Kidney epithelial cell (primary cell): ENCODE measurements at regions not wholly inside any gene's neighbourhood (a gene's known extent, or its start where the extent isn't known, plus 50 kb on each side); places are given as distances from the start of the nearest gene placed in this dataset.

Source experiments
- DNase-seq: peaks from one replicate; pipeline ENCODE4 v3.0.0-alpha.2; 2010; ENCODE audit warnings: low read depth
- H3K27me3 ChIP-seq: 2 replicates; pipeline ENCODE4 v1.6.0; 2011; ENCODE audit warnings: low read length; ENCODE audit not compliant: control insufficient read depth, insufficient read depth
- H3K36me3 ChIP-seq: 2 replicates; pipeline ENCODE4 v1.5.1; 2011; ENCODE audit warnings: low read length; ENCODE audit not compliant: control insufficient read depth, insufficient read depth
- H3K4me3 ChIP-seq: 2 replicates; pipeline ENCODE4 v1.5.1; 2011; ENCODE audit warnings: low read depth, mild to moderate bottlenecking, control low read depth, low read length
- TF ChIP-seq, protein P1 (sequence below): IDR thresholded peaks from 2 replicates; pipeline ENCODE4 v1.5.1; 2011; ENCODE audit warnings: mild to moderate bottlenecking, moderate library complexity, low read length, control low read depth, inconsistent platforms; ENCODE audit not compliant: insufficient read depth, poor library complexity, severe bottlenecking

DNA sequence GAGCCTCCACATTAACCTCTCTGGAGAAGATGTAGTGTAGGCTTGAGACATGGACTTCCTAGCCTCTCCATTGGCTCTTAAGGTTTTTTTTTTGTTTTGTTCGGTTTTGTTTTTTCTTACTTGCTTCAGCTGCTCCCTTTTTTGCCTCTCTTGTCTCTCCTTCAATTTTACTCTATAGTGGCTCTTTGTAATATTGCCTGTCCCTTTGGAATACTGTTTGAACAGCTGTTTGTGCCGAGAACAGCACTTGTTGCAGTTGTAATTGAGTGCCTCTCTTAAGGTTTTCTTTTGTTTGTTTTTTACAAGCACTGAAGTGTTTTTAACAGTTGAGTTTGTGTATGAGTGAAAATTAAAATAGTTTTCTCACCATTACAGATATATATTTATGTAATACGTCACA lies 567.7 kb downstream of the LRFN5 start:
- TF ChIP-seq, protein P1, sequence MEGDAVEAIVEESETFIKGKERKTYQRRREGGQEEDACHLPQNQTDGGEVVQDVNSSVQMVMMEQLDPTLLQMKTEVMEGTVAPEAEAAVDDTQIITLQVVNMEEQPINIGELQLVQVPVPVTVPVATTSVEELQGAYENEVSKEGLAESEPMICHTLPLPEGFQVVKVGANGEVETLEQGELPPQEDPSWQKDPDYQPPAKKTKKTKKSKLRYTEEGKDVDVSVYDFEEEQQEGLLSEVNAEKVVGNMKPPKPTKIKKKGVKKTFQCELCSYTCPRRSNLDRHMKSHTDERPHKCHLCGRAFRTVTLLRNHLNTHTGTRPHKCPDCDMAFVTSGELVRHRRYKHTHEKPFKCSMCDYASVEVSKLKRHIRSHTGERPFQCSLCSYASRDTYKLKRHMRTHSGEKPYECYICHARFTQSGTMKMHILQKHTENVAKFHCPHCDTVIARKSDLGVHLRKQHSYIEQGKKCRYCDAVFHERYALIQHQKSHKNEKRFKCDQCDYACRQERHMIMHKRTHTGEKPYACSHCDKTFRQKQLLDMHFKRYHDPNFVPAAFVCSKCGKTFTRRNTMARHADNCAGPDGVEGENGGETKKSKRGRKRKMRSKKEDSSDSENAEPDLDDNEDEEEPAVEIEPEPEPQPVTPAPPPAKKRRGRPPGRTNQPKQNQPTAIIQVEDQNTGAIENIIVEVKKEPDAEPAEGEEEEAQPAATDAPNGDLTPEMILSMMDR, result no peak
- DNase-seq, result no peak

DNA sequence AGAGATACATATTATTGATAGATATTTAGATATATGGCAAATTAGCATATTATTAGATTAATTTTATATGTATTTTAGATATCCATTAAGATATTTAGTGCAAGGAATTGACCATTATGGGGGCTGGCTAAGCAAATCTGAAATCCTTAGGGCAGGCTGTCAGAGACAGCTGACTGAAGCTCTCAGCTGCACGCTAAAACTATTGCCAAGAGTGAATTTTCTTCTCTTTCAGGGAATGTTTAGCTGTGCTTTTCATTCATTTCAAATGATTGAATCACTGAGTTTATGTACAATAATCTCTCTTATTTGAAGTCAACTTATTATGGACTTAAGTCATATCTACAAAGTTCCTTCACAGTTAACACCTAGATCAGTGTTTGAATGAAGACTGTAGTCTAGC lies 566.5 kb downstream of the LRFN5 start:
- TF ChIP-seq, protein P1, result no peak
- Histone ChIP-seq H3K27me3 (no peaks in the 10 kb centered on the region), H3K4me3 (no peak overlapping the region), H3K36me3 (no peaks in the 10 kb centered on the region)
- no peak for DNase-seq

More for the DNA sequence above, 567.7 kb downstream of the LRFN5 start:
- H3K27me3 ChIP-seq, result no peaks in the 10 kb centered on the region
- no peak overlapping the region for H3K4me3 ChIP-seq
- H3K36me3 ChIP-seq, result no peaks in the 10 kb centered on the region

DNA sequence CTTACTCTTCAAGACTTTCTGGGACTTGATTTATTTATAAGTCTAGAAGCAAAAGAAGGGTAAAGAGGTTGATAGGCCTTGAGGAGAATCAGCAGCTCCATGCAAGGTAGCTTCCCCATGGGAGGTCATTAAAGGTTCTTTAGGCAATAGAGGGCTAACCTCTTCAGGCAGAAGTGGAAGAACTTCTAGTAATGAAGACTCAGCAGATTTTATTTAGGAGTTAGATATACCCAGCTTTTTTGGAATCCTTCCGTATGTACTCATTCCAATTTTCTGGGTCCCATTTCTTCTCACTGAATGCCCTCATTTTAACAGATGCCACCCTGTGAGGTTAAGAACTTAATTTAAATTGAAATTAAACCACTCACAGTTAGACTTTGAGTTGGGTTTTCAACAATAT lies 565.6 kb downstream of the LRFN5 start:
- H3K36me3 ChIP-seq, result no peaks in the 10 kb centered on the region
- no peak overlapping the region for H3K4me3 ChIP-seq
- TF ChIP-seq, protein P1, result no peak
- no peak for DNase-seq
- H3K27me3 ChIP-seq, result no peaks in the 10 kb centered on the region

DNA sequence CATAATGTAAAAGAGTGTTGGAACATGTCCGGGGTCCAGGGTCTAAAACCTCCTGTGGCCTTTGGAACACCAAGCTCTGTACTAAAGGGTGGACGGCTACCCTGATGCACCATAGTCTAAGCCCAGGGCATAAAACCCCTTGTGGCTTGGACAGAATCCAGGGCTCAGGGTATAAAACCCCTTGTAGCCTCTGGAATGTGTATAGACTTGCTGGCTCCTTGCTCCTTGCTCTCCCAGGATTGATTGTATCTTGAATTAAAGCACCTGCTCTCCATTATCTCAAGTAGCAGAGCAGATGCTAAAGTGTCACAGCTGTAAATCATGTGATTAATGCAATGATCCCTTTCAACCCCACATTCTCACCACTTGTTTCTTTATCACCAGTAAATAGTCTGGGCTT lies 556.5 kb downstream of the LRFN5 start:
- DNase-seq, result no peak
- Histone ChIP-seq H3K36me3 (no peaks in the 10 kb centered on the region), H3K27me3 (no peaks in the 10 kb centered on the region), H3K4me3 (no peak overlapping the region)
- TF ChIP-seq, protein P1, result no peak

DNA sequence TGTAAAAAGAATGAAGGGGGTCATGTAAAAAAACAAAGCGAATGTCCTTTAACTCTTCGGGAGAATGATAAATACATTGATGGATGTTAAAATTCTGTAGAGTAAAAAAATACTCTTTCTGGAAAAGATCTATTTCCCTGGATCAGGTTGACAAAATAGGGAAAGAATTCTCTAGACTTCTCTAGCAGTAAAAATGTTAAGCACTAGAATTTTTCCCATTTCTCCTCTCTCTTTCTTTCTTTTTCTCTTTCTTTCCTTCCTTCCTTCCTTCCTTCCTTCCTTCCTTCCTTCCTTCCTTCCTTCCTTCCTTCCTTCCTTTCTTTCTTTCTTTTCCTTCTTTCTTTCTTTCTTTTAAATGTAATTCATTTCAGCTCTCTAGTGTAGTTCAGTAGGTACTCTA lies 552.5 kb downstream of the LRFN5 start:
- DNase-seq, result no peak
- H3K36me3 ChIP-seq, result no peaks in the 10 kb centered on the region
- TF ChIP-seq, protein P1, result no peak

DNA sequence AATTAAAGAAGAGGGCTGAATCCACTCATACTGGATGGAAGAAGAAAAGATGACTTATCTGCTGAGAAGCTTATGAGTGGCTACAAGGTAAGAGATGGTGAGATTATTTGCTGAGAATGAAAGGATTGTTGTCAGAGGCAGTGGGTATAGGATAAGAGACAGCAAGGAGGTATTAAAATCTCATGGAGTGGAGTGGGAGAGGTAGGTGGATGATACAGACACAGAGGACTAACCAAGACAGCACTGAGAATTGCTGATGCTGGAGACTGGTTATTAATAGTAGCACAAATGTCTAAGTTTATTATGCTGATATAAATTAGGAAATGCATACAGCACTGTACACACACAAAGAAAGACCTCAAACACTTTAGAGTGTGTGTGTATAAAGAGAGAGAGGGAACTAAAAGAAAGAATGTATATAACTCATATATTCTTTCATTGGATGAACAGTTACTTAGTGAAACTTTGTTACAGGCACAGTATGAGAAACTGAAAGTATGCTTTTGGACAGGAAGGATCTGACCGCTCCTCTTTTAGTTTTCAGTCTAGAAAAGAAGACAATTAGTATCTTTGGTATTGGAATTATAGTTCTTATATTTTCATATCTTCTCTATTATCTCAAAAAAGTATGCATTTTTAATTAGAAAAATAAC lies 543.1 kb downstream of the LRFN5 start:
- no peaks in the 10 kb centered on the region for H3K27me3 ChIP-seq
- no peak for DNase-seq
- no peaks in the 10 kb centered on the region for H3K36me3 ChIP-seq
- TF ChIP-seq, protein P1, result no peak
- H3K4me3 ChIP-seq, result no peak overlapping the region

More for the DNA sequence above, 552.5 kb downstream of the LRFN5 start:
- no peak overlapping the region for H3K4me3 ChIP-seq
- no peaks in the 10 kb centered on the region for H3K27me3 ChIP-seq
